Neural crest cell (in vitro differentiated cells): ENCODE measurements at regions not wholly inside any gene's neighbourhood (a gene's known extent, or its start where the extent isn't known, plus 50 kb on each side); places are given as distances from the start of the nearest gene placed in this dataset.

ENCODE experiments used
- DNase-seq: peaks from one replicate; pipeline ENCODE4 v3.0.0; 2021; ENCODE audit warnings: low read depth, mixed read lengths, low spot score
- H3K27ac Mint-ChIP-seq: one replicate; pipeline ENCODE4 v1.8.0; 2021; ENCODE audit warnings: mild to moderate bottlenecking, mixed read lengths; ENCODE audit not compliant: unreplicated experiment
- H3K27me3 Mint-ChIP-seq: 2 replicates; pipeline ENCODE4 v1.8.0; 2021; ENCODE audit warnings: low read depth, mild to moderate bottlenecking, mixed read lengths
- H3K36me3 Mint-ChIP-seq: 2 replicates; pipeline ENCODE4 v1.8.0; 2021; ENCODE audit warnings: low read depth, mild to moderate bottlenecking, mixed read lengths
- H3K4me1 Mint-ChIP-seq: 2 replicates; pipeline ENCODE4 v1.8.0; 2021; ENCODE audit warnings: mixed read lengths
- H3K4me3 Mint-ChIP-seq: one replicate; pipeline ENCODE4 v1.8.0; 2021; ENCODE audit warnings: mild to moderate bottlenecking, mixed read lengths
- H3K9me3 Mint-ChIP-seq: 2 replicates; pipeline ENCODE4 v1.8.0; 2021; ENCODE audit warnings: mixed read lengths
- TF ChIP-seq, protein P1 (sequence below): fragments of 200-600 bp; sonication (generic); conservative IDR thresholded peaks from 2 replicates; pipeline ENCODE4 v1.5.0; 2021; ENCODE audit warnings: antibody characterized with exemption, mild to moderate bottlenecking

DNA sequence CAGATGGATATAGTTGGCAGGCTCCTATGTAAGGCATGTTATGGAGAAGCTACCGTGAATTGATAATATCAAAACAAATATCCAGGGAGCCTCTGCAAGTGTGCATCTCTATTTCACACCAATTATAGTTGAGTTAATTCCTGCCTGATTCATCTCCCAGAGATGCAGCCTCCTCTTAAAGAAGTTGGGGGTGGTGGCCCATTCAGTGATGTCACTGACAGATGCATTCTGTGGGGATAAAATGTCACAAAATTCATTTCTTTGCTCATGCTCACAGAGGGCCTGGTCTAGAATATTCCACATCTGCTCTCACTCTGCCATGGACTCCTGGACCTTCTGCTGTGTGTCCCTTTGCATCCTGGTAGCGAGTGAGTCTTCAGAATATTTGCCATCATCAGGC lies 189.1 kb upstream of the PRSS1 start:
- no peak overlapping the region for H3K4me3 Mint-ChIP-seq
- H3K36me3 Mint-ChIP-seq: no peaks in the 10 kb centered on the region
- no peak overlapping the region for H3K27ac Mint-ChIP-seq
- H3K9me3 Mint-ChIP-seq: no peaks in the 10 kb centered on the region
- no peak for DNase-seq
- no peaks in the 10 kb centered on the region for H3K27me3 Mint-ChIP-seq
- TF ChIP-seq, protein P1, sequence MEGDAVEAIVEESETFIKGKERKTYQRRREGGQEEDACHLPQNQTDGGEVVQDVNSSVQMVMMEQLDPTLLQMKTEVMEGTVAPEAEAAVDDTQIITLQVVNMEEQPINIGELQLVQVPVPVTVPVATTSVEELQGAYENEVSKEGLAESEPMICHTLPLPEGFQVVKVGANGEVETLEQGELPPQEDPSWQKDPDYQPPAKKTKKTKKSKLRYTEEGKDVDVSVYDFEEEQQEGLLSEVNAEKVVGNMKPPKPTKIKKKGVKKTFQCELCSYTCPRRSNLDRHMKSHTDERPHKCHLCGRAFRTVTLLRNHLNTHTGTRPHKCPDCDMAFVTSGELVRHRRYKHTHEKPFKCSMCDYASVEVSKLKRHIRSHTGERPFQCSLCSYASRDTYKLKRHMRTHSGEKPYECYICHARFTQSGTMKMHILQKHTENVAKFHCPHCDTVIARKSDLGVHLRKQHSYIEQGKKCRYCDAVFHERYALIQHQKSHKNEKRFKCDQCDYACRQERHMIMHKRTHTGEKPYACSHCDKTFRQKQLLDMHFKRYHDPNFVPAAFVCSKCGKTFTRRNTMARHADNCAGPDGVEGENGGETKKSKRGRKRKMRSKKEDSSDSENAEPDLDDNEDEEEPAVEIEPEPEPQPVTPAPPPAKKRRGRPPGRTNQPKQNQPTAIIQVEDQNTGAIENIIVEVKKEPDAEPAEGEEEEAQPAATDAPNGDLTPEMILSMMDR: no peak
- H3K4me1 Mint-ChIP-seq: no peaks in the 10 kb centered on the region

DNA sequence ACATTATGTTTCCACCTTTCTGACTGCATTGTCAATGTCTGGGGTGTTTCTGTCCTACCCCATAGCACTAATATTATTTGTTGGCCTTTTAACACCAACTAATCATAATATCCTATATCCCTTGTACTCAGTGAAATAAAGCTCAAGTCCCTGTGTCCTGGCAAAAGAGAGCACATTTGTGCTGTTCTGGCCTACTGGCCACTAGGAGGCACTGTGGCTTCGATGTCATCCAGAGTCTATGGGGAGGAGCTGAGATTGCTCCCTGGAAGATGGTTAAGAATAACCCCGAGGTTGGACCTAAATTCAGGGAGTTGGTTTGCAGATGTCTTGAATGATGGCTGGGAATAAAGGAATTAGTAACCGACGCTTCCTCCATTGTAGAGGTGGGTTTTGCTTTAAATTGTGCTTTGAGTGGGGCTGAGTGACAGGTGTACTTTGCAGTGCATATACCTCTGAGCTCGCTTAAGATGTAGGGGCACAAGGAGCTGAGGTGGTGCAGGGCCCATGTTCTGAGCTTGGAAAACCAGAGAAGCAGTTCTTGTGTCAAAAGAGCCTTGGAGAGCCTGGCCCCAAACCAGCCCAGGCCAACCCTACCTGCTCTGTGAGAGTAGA lies 191.2 kb upstream of the PRSS1 start:
- Mint-ChIP-seq H3K27me3 (no peaks in the 10 kb centered on the region), H3K27ac (no peak overlapping the region), H3K4me3 (no peak overlapping the region), H3K36me3 (no peaks in the 10 kb centered on the region), H3K4me1 (no peaks in the 10 kb centered on the region), H3K9me3 (no peaks in the 10 kb centered on the region)
- peak; percentile 22 for DNase-seq
- TF ChIP-seq, protein P1: peak; percentile 68

DNA sequence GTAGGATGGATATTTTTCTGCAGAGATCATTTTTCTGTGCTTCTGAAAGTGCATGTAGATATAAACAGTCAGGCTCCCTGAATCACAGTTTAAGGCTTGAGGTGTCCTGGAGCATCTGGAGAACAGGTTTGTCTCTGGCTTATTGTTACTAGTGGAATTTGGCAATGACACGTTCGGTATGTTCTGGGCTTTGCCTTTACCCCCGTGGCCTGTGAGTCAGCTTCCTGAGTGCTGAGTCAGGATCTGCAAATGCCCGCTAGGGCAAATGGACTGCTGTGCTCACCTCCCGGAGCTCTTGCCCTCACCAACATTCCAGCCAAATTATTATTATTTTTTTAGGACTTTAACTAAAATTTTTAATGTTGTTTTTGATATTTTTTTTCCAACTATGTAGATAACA lies 192.5 kb upstream of the PRSS1 start:
- no peaks in the 10 kb centered on the region for H3K36me3 Mint-ChIP-seq
- no peaks in the 10 kb centered on the region for H3K27me3 Mint-ChIP-seq
- no peak overlapping the region for H3K4me3 Mint-ChIP-seq
- DNase-seq: no peak
- TF ChIP-seq, protein P1: peak; percentile 31
- no peaks in the 10 kb centered on the region for H3K9me3 Mint-ChIP-seq
- no peaks in the 10 kb centered on the region for H3K4me1 Mint-ChIP-seq
- no peak overlapping the region for H3K27ac Mint-ChIP-seq

DNA sequence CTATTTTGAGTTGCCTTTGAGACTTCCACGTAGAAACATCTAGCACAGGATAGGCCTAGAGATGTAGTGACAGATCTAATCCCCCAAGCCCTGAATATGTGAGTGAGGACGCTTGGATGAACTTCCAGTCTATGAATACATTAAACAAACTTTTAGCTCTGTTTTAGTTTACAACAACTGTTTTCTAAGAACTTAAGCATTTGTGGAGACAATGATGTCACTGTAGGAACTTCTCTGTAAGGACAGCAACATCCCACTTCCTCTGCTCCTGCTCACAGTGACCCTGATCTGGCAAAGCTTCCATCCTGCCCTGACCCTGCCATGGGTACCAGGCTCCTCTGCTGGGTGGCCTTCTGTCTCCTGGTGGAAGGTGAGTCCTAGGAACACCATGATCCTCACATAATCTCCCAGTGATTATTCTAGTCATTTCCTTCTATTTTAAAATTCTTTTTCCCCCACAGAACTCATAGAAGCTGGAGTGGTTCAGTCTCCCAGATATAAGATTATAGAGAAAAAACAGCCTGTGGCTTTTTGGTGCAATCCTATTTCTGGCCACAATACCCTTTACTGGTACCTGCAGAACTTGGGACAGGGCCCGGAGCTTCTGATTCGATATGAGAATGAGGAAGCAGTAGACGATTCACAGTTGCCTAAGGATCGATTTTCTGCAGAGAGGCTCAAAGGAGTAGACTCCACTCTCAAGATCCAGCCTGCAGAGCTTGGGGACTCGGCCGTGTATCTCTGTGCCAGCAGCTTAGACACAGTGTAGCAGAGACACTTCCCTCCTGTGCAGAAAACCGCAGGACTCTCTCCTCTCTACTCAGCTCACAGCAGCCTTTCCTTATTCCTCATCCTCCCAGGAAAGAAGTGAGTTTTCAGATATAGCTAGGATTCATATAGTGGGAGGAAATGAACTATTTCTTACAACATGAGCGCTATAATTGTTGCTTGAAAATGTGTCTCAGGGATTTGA lies 194.4 kb upstream of the PRSS1 start:
- TF ChIP-seq, protein P1: no peak
- DNase-seq: no peak
- H3K27me3 Mint-ChIP-seq: no peaks in the 10 kb centered on the region
- no peaks in the 10 kb centered on the region for H3K36me3 Mint-ChIP-seq
- H3K4me1 Mint-ChIP-seq: no peaks in the 10 kb centered on the region
- no peak overlapping the region for H3K27ac Mint-ChIP-seq
- H3K4me3 Mint-ChIP-seq: no peak overlapping the region
- H3K9me3 Mint-ChIP-seq: no peaks in the 10 kb centered on the region

DNA sequence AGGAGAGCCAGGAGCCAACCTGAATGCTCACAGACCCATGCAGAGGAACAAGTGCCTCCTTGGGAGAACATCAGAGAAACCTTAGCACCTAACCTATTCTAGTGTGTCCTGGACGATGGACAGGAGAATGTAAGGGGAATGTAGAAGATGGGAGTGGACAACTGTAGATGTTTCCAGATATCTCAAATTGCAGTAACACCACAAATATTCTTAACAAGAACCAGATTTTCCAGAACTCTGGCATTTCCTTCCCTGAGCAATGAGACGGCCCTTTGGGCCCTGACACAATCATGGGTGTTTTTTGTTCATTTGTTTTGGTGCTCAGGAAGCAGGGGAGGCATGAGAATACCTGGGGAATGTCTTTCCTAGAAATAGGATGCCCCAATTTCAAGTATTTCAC lies 196.1 kb upstream of the PRSS1 start:
- Mint-ChIP-seq H3K27ac (no peak overlapping the region), H3K9me3 (no peaks in the 10 kb centered on the region), H3K36me3 (no peaks in the 10 kb centered on the region), H3K4me1 (no peaks in the 10 kb centered on the region), H3K27me3 (no peaks in the 10 kb centered on the region), H3K4me3 (no peak overlapping the region)
- TF ChIP-seq, protein P1: no peak
- no peak for DNase-seq
